CD14-positive monocyte (primary cell): ENCODE measurements at regions not wholly inside any gene's neighbourhood (a gene's known extent, or its start where the extent isn't known, plus 50 kb on each side); places are given as distances from the start of the nearest gene placed in this dataset.

Experiments
- DNase-seq, 3 donors: peaks; one replicate each; pipeline ENCODE4 v3.0.0-alpha.2; 2011 to 2022
- H2AFZ ChIP-seq: 2 replicates; pipeline ENCODE4 v1.6.0; 2012; ENCODE audit warnings: mild to moderate bottlenecking, low read depth, low read length, inconsistent platforms; ENCODE audit not compliant: insufficient read depth, poor library complexity, severe bottlenecking
- H3K27ac ChIP-seq, 2 donors: 1 replicate in 1 of 2; 2 replicates in 1 of 2; pipeline ENCODE4 v1.5.1; 2012 to 2013; ENCODE audit warnings: low read length in 2 of 2, control low read depth in 1 of 2, inconsistent platforms in 1 of 2, low read depth in 1 of 2, mild to moderate bottlenecking in 1 of 2
- H3K27me3 ChIP-seq, 2 donors: one replicate each; pipeline versions ENCODE4 v1.6.0 to v1.6.1; 2011 to 2013; ENCODE audit warnings: low read length in 2 of 2; ENCODE audit not compliant: control insufficient read depth in 2 of 2, insufficient read depth in 2 of 2
- H3K36me3 ChIP-seq, 2 donors: replicated peaks in 1 of 2; 1 replicate in 1 of 2; 2 replicates in 1 of 2; pipeline versions ENCODE4 v1.5.1 to v1.6.1; 2012 to 2013; ENCODE audit warnings: low read length in 2 of 2, control low read depth in 1 of 2, inconsistent platforms in 1 of 2, mild to moderate bottlenecking in 1 of 2; ENCODE audit not compliant: insufficient read depth in 2 of 2, control insufficient read depth in 1 of 2
- H3K4me1 ChIP-seq, 2 donors: 1 replicate in 1 of 2; 2 replicates in 1 of 2; pipeline versions ENCODE4 v1.5.1 to v1.6.1; 2012 to 2013; ENCODE audit warnings: low read length in 2 of 2, control low read depth in 1 of 2, inconsistent platforms in 1 of 2, mild to moderate bottlenecking in 1 of 2, moderate library complexity in 1 of 2; ENCODE audit not compliant: insufficient read depth in 2 of 2, control insufficient read depth in 1 of 2
- H3K4me2 ChIP-seq: replicated peaks from 2 replicates; pipeline ENCODE3; 2012; ENCODE audit warnings: low read length, moderate library complexity, mild to moderate bottlenecking; ENCODE audit not compliant: poor library complexity, severe bottlenecking; ENCODE audit errors: extremely low read depth
- H3K4me3 ChIP-seq, 3 experiments: fragments of 200-600 bp in 1 of 3; sonication (generic) in 1 of 3; replicated peaks in 1 of 3; 1 replicate in 2 of 3; 2 replicates in 1 of 3; pipeline ENCODE4 v1.5.1; 2011 to 2013; ENCODE audit warnings: low read length in 3 of 3, mild to moderate bottlenecking in 3 of 3, control low read depth in 2 of 3, low read depth in 2 of 3, inconsistent platforms in 1 of 3, moderate library complexity in 1 of 3
- H3K79me2 ChIP-seq: 2 replicates; pipeline ENCODE4 v1.6.0; 2012; ENCODE audit warnings: mild to moderate bottlenecking, control low read depth, inconsistent platforms, low read length, moderate library complexity; ENCODE audit not compliant: insufficient read depth
- H3K9ac ChIP-seq: 2 replicates; pipeline ENCODE4 v1.6.0; 2017; ENCODE audit warnings: low read length, mild to moderate bottlenecking; ENCODE audit not compliant: insufficient read depth, poor library complexity, severe bottlenecking
- H3K9me3 ChIP-seq, 2 donors: replicated peaks in 1 of 2; 1 replicate in 1 of 2; 2 replicates in 1 of 2; pipeline versions ENCODE4 v1.5.1 to v1.6.1; 2012 to 2013; ENCODE audit warnings: low read length in 2 of 2, control low read depth in 1 of 2; ENCODE audit not compliant: control insufficient read depth in 1 of 2, insufficient read depth in 1 of 2
- H4K20me1 ChIP-seq: 2 replicates; pipeline ENCODE4 v1.6.0; 2012; ENCODE audit warnings: mild to moderate bottlenecking, low read length, control low read depth, moderate library complexity; ENCODE audit not compliant: insufficient read depth
- H3K27ac Mint-ChIP-seq, 7 donors: one replicate each; pipeline ENCODE4 v1.8.0; 2020; ENCODE audit warnings: mild to moderate bottlenecking in 7 of 7, mixed read lengths in 7 of 7, moderate library complexity in 6 of 7, inconsistent platforms in 2 of 7
- H3K27me3 Mint-ChIP-seq, 3 donors: one replicate each; pipeline ENCODE4 v1.8.0; 2021 to 2022; ENCODE audit warnings: low read depth in 3 of 3, mild to moderate bottlenecking in 3 of 3, mixed read lengths in 3 of 3, moderate library complexity in 3 of 3, inconsistent platforms in 1 of 3
- H3K36me3 Mint-ChIP-seq, 2 donors: one replicate each; pipeline ENCODE4 v1.8.0; 2020; ENCODE audit warnings: mixed read lengths in 2 of 2, inconsistent platforms in 1 of 2, mild to moderate bottlenecking in 1 of 2
- H3K4me1 Mint-ChIP-seq: one replicate; pipeline ENCODE4 v1.8.0; 2020; ENCODE audit warnings: mild to moderate bottlenecking, mixed read lengths
- H3K4me3 Mint-ChIP-seq, 2 donors: one replicate each; pipeline ENCODE4 v1.8.0; 2020; ENCODE audit warnings: mild to moderate bottlenecking in 2 of 2, mixed read lengths in 2 of 2, moderate library complexity in 1 of 2
- H3K9me3 Mint-ChIP-seq, 7 donors: one replicate each; pipeline ENCODE4 v1.8.0; 2020 to 2022; ENCODE audit warnings: mixed read lengths in 7 of 7, mild to moderate bottlenecking in 6 of 7, moderate library complexity in 6 of 7, inconsistent platforms in 2 of 7
- CTCF ChIP-seq: fragments of 200-600 bp; IDR thresholded peaks from one replicate; pipeline ENCODE4 v1.8.0; 2022; ENCODE audit warnings: antibody characterized with exemption, mild to moderate bottlenecking
- WGBS: methylation state at CpG from one replicate; pipeline ENCODE4 v1.1.5; 2013; ENCODE audit warnings: missing lambda C conversion rate; ENCODE audit not compliant: insufficient coverage; 5-methylcytosine and 5-hydroxymethylcytosine counted together
- intact Hi-C, 2 donors: fragments of 100-400 bp; cut with micrococcal nuclease; formaldehyde crosslinking; loops; one replicate each; pipeline versions ENCODE4 v1.15.0 to v1.15.1; 2023

- no peak for DNase-seq
- H3K4me2 ChIP-seq = no peak overlapping the region
- no CpG with 5 or more reads among the region's 2 CpGs for WGBS
- H3K4me1 Mint-ChIP-seq = peaks cover 5% of the 10 kb centered on the region
- H3K27me3 ChIP-seq = no peaks in the 10 kb centered on the region
- no peaks in the 10 kb centered on the region for H3K36me3 ChIP-seq
- H3K9me3 Mint-ChIP-seq = peaks cover 0 to 6% (median 2%) of the 10 kb centered on the region in 7 donors
- H3K36me3 Mint-ChIP-seq = no peaks in the 10 kb centered on the region
- no peak overlapping the region for H3K4me3 Mint-ChIP-seq
- H3K4me3 ChIP-seq = no peak overlapping the region
- H3K27me3 Mint-ChIP-seq = peaks cover 0 to 1% (median 0%) of the 10 kb centered on the region in 3 donors
- no peak overlapping the region for H3K27ac ChIP-seq
- no peak overlapping the region for H2AFZ ChIP-seq
- no peak for TF ChIP-seq CTCF
- no peaks in the 10 kb centered on the region for H3K9me3 ChIP-seq
- no peaks in the 10 kb centered on the region for H3K4me1 ChIP-seq
- H4K20me1 ChIP-seq = no peaks in the 10 kb centered on the region
- H3K9ac ChIP-seq = no peak overlapping the region
- intact Hi-C loops = no loop called here
- no peaks in the 10 kb centered on the region for H3K79me2 ChIP-seq
- H3K27ac Mint-ChIP-seq = no peak overlapping the region
Observed at GRCh38 chr5:33309068-33309467, 131.7 kb upstream of the TARS1 start.

- intact Hi-C loops = no loop called here
- no peak overlapping the region for H3K4me2 ChIP-seq
Observed at GRCh38 chr5:33309536-33310345, 131.0 kb upstream of the TARS1 start.

More at GRCh38 chr5:33309536-33310345, 131.0 kb upstream of the TARS1 start:
- H3K27ac Mint-ChIP-seq = no peak overlapping the region
- peaks cover 0 to 6% (median 3%) of the 10 kb centered on the region in 7 donors for H3K9me3 Mint-ChIP-seq
- Histone ChIP-seq H2AFZ (no peak overlapping the region), H3K36me3 (no peaks in the 10 kb centered on the region), H3K9ac (no peak overlapping the region), H3K79me2 (no peaks in the 10 kb centered on the region), H3K4me3 (no peak overlapping the region), H3K9me3 (no peaks in the 10 kb centered on the region), H3K27ac (no peak overlapping the region), H4K20me1 (no peaks in the 10 kb centered on the region), H3K27me3 (no peaks in the 10 kb centered on the region), H3K4me1 (no peaks in the 10 kb centered on the region)
- DNase-seq = no peak
- H3K27me3 Mint-ChIP-seq = peaks cover 0 to 1% (median 0%) of the 10 kb centered on the region in 3 donors
- H3K4me1 Mint-ChIP-seq = peaks cover 5% of the 10 kb centered on the region
- 100% methylated on average over 1 of the region's 3 CpGs for WGBS
- H3K4me3 Mint-ChIP-seq = no peak overlapping the region
- TF ChIP-seq CTCF = no peak
- H3K36me3 Mint-ChIP-seq = no peaks in the 10 kb centered on the region
